HG03108 (cell line): ENCODE measurements at regions not wholly inside any gene's neighbourhood (a gene's known extent, or its start where the extent isn't known, plus 50 kb on each side); places are given as distances from the start of the nearest gene placed in this dataset.
"Not testable (repeated sequence)": the region's sequence is repeated elsewhere in the genome, so short reads cannot be mapped to it uniquely, and the experiment has no call there.

Experiments used
- ATAC-seq: cut with Tn5 transposase; IDR thresholded peaks from one replicate; pipeline ENCODE4 v1.9.1; 2021; ENCODE audit warnings: moderate library complexity; ENCODE audit not compliant: unreplicated experiment

DNA sequence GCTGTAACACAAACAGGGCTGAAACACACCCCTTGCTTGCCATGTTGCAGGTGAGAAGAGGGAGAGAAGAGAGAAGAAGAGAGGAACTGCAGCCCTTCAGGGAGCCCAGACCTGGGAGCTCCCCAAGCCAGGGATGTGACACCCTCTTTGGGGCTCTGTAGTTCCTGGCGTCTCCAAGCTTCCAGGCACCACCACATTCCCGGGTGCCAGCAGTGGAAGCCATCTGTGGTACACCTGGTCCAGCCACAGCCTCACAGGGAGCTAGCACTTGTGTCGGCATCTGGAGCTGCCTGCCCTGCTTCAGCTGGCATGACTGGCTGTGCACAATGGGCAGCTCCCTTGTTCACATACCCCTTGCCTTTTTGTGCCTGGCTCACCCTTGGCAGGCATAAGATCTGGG, 182.1 kb downstream of the DEPDC1B start:
- no peak for ATAC-seq

DNA sequence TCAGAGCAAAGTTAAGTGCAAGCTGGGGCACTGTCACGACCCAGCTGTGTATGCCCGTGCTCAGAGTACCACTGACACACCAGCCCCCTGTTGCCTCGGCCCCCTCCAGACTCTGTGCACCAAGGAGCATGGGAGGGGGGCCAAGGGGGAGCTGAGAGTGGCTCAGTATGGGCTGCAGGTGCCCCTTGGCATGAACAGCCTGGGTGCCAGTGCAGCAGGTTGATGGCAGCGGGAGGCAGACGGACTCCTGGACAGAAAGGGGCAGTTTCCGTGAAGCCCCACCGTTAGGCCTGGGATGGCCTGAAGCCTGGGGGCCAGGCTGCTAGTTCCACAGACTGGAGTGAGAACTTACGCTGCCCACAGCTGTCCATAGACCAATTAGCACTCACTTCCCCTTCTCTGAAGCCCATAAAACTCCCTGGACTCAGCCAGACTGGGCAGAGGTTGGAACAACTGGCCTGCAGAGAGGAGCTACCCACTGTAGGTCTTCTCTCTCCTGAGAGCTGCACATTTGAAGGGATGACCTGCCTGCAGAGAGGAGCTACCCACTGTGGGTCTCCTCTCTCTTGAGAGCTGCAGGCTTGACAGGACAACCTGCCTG, 182.8 kb downstream of the DEPDC1B start:
- ATAC-seq: no peak

DNA sequence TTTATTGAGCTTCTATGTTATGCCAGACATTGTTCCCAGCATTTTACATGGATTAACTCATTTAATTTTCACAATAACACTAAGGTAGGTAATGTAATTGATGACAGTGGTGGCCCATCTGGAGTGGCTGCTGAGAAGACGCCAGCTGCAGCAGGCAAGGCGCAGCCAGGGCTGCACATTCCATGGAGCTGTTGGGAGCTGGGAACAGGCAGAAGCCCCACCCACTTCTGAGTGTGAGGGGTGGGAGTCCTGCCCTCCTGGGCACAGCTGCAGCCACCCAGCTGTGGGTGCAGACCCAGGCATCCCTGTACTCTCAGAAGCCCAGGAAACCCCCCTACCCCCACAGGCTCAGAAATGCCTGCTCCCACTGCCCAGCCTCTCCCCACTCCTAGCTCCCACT, 183.3 kb downstream of the DEPDC1B start:
- ATAC-seq: no peak

DNA sequence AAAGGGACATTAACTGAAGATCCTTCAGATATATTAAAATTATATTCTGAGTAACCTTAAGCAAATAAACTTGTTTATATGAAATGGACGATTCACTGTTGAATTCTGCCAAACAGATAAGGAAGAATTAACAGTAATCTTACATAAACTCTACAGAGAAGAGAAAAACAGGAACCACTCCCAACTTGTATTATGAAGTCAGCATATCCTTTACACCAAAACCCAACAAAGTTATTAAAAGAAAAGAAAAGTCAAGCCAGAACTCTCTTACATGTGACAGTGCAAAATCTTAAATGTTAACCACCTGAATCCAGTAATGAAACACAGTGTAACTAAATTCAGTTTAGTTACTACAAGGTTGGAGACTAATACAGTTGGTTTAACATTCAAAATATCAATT, 185.8 kb downstream of the DEPDC1B start:
- no peak for ATAC-seq

DNA sequence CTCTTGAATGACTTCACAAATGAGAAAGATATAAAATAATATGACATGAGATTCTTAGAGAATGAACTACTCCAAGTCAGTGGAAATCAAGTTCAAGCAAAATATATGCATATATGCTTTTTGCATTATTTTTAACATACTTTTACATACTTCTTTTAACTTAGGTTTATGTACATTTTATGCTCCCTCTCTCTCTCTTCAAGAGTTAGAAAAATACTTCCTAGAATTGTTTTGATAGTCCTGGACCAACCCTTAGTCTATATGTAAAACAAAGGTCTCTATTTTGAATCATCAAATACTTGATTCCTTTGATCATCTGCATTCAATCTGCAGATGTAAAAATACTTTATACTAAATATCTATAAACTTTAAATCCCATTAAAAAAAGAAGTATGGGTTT, 187.8 kb downstream of the DEPDC1B start:
- no peak for ATAC-seq

DNA sequence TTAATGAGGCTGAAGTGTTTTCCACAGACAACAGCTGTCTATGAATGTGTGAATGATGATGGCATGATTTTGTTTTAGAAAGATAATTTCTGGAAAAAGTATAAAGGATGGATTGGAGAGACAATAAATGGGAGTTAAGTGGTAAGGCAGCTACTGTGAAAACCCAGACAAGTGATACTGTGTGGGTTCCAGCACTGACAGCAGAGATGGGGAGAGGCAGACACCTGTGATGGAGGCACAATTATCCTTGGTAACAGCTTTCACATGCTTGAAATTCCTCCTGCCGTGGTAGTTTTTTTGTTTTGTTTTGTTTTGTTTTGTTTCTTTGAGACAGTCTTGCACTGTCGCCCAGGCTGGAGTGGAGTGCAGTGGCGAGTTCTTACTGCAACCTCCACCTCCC, 189.3 kb downstream of the DEPDC1B start:
- no peak for ATAC-seq

DNA sequence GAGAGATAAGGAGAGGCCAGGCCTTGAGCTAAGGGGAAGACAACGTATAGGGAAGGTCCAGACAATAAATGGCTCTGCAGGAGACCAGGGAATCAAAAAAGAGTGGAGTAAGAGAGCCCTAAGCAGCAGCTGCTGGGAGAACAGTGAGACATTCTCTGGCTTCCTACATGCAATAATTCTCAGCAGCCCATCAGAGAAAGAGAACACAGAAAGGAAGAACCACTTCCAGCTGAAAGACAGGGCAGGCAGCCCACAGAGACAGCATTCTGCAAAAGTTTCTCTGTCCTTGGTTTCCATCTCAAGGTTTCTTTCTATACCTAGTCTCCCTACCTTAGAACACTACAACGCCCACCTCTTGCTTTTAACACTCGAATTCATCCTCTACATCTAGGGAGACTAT, 189.9 kb downstream of the DEPDC1B start:
- no peak for ATAC-seq

DNA sequence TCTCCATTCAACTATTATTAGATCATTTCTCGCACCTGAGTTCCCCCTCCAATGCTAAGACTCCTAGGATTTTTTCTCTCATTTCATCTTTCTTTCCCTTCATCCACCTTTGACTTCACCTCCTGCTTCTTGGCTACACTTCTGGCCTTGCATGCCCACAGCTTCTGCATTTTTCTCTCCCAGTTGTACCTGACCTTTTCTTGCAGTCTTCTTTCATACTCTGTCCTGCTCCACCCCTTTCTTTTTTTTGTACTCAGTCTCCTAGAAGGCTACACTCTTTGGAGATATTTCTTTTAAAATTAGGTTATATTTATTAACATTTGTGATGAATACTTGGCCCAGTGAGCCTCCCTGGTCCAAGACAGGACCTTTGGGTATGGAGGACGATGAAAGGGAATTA, 190.4 kb downstream of the DEPDC1B start:
- ATAC-seq: no peak

DNA sequence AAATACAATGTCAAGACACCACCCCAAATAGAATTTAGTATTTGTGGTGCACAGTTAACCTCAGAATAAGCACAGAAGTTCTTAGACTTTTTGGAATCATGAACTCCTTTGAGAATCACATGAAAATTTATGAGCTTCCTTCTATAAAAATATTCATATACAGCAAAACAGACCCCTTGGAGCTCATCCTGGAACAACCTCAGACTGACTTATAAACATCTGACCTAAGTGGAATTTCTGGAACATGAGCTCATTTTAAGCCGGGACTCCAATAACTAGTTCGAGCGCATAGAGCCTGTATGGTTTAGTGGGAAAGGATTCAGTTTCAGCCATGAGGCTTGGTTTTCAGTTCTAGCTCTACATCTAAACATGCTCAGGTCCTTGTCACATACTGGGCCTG, 192.3 kb downstream of the DEPDC1B start:
- ATAC-seq: no peak

DNA sequence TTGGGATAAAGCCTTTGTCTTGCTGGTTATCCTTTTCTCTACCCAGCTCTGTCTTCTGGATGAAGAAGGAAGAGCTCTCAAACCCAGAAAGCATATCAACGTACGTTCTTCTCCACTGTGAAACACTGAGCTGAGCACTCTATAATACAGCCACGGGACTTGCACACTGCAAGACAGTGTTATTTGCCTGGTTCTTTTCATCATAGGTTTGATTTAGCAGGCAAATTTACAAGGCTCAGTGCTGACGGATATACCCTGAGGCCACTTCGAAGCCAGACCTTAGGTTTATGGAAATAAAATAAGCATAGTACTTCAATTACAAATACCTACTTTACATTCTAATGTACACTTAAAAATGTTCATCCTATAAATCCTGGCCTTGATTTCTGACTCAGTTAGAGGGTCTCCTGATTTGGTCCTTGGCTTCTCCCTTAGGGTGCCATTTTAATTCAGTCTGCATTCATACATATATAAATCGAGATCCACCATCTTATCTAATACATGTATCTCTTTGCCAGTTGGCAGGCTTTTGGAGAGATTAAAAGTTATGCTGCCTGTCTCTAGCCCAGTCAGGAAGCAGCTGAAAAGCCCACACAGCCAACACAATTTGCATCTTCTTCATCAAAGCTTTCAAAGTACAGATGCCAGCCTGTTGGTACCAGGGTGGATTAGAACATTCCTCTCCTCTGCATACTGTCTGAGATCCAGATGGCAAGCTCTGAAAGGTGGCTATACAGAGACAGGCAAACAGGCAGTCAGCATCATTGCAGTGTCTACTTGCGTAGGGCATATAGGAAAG, 194.4 kb downstream of the DEPDC1B start:
- no peak for ATAC-seq

DNA sequence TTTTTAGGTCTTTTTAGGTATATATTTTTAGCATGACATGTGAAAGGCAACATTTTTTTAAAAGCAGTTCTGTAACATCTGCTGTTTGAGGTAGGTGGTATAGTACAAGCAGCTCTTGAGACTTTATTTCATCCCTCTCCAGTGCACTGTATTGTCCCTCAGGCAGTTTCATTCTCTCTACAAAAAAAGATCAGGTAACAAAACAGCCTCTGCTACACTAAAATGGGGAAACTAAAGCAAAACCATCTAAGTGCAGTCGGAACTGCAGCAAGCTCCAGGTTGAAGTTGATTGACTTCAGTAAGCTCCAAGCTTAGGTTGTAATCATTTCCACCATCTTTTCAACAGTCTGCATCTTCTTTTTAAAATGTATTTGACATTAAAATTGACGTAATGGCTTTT, 195.6 kb downstream of the DEPDC1B start:
- peak; percentile 63 for ATAC-seq

DNA sequence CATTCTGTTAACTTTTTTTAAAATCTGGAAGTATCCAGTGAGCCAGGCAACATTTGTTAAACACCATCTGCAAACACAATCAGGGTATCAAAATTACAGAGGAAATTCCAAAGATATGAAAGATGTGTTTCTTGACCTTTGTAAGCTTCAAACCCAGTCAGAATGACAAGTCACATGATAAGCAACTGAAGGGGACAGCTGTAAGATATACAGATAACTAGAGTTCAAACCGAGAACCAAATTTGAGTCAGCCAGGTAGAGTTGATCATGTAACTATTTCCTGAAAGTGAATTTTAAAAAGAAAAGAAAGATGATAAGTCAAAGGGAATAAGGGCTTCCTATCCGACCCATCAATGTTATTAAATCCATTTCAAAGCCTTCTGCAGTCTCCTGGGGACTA, 196.2 kb downstream of the DEPDC1B start:
- peak; percentile 53 for ATAC-seq

DNA sequence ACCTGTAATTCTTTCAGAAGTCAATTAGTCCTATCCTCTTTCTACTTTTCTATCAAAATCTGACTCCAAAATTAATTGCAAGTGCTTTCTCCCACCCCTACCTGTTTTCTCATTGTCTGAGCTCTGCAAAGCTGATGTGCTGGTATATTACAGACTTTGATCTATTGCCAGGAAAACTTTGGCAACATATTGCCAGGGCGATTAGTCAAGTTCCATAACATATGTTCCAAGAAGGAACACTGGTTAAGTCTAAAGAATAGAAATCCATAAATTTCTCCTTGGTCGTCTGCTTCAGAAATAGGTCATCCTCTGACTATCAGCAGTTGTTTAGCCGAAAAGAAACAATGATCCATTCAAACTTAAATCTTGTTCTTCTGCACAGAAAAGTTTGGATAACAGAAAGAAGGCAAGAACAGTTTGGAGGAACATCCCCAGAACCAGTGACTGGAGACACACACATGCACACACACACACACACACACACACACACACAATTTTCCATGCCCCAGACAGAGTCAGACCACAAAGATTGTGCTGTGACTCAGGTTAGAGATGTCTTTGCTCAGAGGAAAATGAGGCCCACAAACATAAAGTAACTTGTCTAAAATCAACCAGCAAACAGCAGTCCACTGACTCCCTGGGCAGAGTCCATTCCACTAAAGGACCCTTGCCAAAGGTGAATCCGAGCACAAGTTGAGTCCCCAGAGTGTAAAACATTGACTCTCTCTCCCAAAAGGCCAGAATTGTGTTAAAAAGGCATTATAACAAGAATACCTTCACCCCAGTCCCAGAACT, 202.1 kb downstream of the DEPDC1B start:
- no peak for ATAC-seq

DNA sequence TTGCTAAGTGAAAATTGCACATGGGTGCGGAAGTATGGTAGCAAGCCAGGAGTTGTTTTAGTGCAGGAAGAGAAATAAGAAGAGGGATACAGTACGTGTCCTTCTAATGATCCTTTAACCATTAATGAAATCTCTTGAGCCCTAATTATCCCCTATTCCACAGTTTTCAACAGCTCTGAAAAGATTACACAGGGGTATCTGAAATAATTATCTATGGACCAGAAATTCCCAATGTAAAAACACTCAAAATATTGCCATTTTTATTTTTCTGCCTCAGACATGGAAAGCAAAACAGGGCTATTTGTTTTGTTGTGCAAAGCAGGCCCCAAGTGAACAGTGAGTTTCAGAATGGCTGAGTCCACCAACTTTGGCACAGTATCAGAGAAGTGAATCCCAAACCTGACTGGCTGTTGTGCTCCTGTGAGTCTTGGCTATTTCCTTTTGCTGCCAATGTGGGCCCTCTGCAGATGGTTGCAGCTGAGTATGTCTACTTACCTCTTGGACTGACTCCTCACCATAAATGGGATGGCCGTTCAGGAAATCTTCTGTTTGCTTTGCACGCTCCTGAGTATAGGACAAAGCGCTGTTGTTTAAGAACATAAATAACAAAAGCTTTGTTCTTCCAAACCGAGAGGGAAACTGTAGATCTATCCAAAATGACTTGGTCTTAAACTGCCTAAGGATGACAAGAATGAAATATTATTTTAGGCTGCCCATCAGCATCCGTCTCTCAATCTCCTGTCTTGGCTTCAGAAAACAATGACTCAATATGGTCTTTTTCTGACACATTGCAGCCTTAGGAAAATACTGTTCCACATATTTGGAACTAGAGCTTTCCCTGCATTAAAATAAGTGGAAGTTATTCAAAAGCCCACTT, 204.1 kb downstream of the DEPDC1B start:
- no peak for ATAC-seq

DNA sequence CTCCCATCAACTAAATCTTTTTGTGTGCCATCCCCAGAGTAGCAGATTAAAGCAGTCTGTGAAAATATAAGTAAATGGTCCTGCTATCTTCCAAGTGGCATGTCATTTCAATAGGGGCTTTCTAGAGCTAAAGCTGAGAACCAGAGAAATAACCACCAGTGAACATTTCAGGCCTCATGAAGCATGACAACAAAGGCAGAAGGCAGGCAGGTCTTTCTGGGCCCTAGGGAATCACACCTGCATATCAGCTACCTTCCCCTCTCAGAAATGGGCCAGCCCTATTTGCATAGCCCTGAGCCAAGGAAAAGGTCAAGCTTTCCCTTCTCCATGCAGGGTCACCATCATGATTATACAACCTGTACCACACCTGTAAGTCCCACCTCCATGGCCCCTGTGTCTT, 205.3 kb downstream of the DEPDC1B start:
- ATAC-seq: peak; percentile 69

DNA sequence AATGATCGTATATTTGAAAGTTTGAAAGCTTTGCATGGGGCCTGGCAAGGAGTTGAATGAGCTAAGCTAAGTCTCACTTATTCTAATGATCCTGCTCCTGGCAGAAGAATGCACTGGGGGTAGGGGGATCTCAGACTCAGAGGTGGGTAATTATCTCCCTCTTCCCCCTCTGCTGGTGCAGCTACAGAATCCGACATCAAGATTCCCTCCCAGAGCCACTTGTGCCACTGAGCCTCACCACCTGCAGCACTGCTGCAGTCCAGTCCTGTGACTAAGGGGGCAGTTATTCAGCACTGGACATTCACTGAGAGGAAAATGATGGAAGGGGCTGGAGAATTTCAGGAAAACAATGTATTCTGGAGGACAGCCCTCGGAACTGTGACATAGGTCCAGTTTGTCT, 205.8 kb downstream of the DEPDC1B start:
- no peak for ATAC-seq

DNA sequence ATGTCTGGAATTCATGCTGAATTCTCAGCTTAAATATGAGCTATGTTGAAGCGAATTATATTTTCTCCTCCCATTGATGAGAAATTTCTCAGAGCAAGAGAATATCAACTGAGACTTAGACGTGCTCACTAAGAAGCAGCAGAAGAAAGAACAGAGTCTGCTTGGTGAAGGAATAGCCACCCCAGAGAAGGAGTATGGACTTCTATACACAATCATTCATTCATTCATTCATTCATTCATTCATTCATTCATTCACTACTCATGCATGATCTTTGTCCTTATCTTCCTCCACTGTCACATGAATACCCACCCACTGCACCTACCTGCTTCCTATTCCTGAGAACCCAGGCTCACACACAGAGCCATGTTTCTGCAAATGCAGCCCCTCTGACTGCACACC, 206.6 kb downstream of the DEPDC1B start:
- ATAC-seq: no peak

DNA sequence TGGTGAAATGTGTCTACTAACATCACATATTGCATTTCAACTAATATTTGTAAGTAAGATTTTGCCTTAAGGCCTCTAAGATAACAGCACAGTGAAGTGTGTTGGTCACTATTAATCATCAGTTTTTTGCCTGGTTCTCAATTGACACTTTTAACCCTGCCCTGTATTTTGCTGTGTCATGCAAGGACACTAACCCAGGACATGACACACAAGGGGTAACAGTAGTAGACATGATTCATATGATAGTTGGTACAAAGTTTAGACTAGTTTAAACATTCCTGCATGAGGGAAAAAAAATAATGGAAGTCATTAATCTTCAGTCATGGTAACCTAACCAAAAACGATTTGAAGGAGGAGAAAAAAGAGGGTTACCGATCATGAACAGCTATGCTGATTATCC, 207.0 kb downstream of the DEPDC1B start:
- ATAC-seq: no peak

DNA sequence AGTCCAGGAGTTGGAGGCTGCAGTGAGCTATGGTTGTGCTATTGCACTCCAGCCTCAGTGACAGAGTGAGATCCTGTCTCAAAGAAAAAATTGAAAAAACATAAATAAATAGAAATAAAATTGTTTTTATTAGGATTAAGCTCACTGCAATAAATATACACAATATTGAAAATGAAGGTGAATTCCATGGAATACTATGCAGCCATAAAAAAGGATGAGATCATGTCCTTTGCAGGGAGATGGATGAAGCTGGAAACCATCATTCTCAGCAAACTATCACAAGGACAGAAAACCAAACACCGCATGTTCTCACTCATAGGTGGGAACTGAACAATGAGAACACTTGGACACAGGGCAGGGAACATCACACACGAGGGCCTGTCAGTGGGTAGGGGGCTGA, 207.6 kb downstream of the DEPDC1B start:
- not testable (repeated sequence) for ATAC-seq

DNA sequence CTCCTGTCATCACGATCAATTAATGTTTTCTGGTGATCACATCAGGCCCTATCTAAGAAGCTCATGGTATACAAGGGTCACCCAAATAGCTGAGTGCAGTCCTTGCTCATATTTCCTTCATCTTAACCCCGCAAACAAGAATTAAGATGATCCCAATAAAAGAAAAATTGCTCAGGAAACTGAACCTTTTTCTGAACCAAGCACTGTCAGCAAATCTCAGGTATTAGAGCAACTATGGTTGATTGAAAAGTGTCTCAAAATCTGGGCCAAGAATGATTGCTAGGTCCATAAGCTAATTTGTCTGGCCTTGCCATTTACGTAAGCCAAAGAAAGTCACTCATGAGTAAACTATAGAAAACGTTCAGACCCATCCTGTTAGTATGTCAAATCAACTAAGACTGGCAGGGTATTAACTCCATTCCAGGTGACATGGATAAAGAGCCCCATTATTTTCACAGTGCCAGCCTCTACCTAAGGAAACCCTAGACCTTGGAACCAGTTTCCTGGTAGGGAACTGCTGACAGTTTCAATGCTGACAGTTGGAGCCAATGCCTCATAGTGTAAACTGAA, 209.3 kb downstream of the DEPDC1B start:
- no peak for ATAC-seq

DNA sequence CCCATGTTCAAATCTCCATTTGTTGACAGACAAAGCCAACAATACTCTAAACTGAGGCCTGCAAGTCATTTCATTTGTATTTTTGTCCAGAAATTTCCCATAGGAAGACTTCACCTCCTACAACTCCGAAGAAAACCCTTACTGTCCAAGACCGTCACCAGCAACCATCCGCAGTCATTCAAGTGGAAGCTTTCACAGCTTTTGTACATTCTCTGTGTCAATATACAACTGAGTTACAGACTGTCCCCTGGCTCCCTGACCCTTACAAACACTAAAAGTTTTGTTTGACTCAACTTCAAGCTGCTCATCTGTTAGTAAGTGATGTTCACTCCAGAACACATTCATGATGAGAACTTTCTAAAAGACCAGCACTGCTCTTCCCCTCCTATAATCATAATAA, 210.1 kb downstream of the DEPDC1B start:
- ATAC-seq: no peak
